GM21390 (cell line): ENCODE measurements at regions not wholly inside any gene's neighbourhood (a gene's known extent, or its start where the extent isn't known, plus 50 kb on each side); places are given as distances from the start of the nearest gene placed in this dataset.

Experiments used
- ATAC-seq: cut with Tn5 transposase; IDR thresholded peaks from one replicate; pipeline ENCODE4 v1.9.1; 2021; ENCODE audit not compliant: unreplicated experiment

DNA sequence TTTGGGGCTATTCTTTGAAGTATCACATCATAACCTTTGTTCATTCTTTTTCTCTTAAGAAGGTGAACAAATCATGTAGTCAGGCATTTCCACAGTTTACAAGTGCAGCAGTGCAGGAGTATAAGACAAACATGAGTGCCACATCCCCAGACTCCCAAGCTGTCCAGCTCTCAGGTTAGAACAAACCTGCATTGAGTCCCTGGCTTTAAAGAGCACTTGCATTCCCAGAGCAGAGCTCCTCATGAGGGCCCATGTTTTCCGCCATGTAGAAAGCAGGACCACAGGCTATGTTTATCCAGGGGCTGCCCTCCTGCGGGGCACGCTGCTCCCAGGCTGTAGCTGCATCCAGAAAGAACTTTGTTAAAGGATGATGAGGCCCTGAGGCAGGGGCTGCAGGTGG, 267.7 kb downstream of the TLE3 start:
- no peak for ATAC-seq

- no peak for ATAC-seq
Observed at GRCh38 chr15:69830430-69830829, 267.3 kb downstream of the TLE3 start.

DNA sequence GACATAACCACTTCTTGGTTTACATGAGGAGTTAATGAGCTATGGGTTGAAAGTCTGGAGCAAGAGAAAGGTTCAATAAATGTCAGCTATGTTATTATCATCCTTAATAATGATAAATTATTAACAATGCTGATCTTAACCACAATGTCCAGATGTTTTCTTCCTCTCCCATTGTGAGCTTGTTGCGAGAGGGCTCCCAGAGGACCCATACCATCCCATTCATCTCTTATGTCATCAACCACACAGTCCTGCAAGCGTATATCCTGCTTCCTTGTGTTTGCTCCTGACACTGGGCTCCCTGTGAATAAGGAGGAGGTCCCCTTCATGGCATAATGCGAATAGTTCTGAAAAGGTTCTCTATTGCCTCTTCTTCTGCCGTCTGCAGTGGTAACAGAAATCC, 266.8 kb downstream of the TLE3 start:
- ATAC-seq: no peak

DNA sequence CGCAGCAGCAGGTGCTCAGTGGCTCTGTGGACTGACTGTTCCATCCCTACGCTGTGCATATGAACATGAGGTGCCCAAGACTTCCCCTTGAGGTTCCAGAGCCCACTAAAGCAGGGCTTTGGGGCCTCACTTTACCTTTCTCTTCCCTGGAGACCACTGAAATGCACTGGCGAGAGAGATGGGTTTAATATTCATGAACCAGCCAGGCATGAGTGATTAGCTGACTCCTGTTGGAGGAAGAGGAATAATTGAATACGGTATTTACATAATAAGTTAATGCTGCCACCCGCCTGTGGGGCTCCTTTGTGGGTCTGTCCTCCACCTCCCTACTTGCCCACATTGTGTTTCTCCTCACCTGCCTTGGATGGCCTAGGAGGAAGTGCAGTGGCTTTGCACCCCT, 263.4 kb downstream of the TLE3 start:
- no peak for ATAC-seq

DNA sequence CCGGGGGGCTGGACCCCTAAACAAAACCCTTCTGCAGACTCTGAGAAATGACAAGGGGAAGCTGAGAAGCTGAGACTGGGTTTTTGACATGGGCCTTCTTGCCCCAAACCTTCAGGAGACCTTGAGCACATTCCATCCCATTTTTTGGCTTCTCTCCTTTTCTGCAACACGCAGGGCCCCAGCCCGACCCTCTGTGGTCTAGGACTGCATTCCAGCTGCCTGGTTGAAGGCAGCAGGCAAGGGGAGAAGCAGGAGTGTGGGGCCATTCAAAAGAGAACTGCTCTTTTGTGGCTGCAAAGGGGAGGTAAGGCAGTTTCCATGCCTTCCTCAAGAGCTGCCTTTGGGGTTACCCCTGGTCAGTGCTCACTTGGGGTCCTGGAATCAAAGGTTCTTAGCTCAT, 263.0 kb downstream of the TLE3 start:
- no peak for ATAC-seq

GRCh38 chr15:69836048-69836447, 261.7 kb downstream of the TLE3 start:
- no peak for ATAC-seq

DNA sequence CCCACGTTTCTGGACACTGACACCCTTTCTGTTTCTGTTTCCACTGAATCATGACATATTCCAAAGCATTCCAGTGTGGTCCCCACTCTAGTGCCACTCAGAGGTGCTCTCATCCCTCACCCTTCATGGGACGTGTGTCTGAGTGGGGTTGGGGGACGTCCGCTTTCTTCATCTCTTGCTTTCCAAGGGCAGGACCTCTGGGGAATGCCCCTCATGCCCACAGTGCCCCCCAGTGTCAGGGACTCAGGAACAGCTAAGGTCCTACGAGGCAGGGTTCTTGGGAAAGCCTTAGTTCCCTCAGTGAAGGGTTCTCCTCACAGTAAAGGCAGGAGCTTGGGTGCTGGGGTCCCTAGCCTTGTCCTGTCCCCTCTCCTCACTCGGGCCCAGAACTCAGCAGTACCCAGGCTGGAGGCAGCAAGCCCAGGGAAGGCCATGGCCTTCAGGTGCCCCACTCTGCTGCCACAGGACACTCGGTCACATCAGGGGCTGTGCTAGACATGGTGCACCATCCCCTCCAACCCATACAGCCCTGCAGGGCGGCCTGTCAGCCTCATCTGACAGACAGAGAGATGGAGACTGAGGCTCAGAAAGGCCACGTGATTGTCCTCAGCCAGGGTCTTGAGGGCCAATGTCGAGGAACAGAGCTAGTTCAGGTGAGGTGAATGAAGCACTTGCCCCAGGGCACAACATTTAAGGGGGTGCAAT, 261.0 kb downstream of the TLE3 start:
- ATAC-seq: no peak

DNA sequence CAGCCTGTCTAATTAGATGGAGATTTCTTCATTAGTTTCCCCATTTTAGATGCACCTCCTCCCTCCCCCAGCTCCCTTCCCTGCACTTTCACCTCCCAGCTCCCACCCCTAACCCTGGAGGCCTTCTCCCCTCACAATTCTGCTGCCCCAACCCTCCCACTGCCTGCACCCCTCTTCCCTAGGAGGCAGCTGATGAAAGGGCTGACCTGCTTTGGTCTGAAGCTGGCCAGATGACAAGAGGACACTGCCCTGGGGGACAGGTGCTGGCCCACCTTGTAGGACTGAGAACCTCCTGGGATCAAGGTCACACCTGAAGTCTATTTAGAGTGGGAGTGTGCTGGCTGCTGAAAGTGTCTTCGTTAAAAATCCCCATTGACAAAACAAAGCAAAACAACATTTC, 259.4 kb downstream of the TLE3 start:
- ATAC-seq: no peak

- ATAC-seq: no peak
Observed at GRCh38 chr15:69838994-69839393, 258.7 kb downstream of the TLE3 start.

DNA sequence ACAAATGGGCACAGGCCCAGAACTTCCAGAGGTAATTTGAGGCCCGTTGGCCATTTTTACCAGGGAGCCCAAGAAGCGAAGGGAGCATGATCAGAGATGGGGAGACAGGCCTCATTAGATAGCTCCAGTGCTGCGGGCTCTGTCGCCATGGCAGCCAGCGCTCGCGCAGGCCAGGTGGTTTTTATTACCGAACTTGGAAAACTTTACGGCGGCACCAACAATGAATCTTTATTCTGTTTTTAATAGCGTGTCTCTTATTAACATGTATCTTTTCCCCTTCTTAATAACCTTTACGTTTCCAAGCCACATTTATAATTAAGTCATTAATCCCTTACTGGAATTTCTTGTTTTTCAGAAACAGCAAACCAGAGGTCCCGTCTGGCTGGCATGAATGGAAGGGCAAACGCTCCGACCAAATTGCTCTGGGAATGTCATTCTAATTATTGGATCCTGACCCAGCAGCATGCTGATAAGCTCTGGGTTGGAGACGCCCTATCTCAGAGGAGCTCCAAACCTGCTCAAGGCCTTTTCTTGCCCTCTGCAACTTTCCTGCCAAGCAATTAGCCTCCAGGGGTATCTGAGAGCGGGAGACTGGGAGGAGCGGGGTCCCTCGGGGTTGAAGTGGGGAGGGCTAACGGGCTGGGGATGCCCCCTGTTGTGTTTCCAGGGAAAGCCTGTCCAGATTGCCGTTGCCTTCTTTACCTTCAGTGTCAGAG, 256.4 kb downstream of the TLE3 start:
- no peak for ATAC-seq

GRCh38 chr15:69842851-69843250, 254.9 kb downstream of the TLE3 start:
- ATAC-seq: no peak

DNA sequence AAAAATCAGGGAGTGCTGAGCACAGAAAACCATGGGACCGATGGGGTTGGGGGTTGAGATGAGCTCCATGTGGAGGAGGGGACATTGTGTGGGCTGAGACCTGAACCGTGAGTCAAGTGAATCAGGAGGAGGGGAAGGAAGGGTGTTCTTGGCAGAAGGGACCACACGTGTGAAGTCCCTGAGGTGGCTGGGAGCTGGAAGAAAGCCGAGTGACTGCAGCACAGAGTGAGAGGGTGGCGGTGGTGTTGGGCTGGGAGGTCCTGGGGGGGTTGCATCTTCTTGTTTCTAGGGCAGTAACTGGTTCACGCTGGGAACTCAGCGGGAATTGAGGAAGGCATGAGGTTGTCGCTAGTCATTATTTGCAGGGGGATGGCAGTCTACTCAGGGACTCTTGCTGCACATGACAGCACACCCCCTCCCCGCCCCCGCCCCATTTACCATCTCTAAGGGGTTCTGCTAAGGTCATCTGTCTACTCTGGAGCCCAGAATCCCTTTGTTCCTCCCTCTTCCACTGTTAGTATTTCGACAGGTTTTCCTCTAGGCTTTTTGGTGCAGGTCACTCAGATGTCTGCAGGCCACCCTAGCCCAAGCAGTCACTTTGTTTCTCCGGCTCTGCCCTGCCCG, 254.3 kb downstream of the TLE3 start:
- ATAC-seq: no peak

- no peak for ATAC-seq
Observed at GRCh38 chr15:69843900-69844304, 253.8 kb downstream of the TLE3 start.

DNA sequence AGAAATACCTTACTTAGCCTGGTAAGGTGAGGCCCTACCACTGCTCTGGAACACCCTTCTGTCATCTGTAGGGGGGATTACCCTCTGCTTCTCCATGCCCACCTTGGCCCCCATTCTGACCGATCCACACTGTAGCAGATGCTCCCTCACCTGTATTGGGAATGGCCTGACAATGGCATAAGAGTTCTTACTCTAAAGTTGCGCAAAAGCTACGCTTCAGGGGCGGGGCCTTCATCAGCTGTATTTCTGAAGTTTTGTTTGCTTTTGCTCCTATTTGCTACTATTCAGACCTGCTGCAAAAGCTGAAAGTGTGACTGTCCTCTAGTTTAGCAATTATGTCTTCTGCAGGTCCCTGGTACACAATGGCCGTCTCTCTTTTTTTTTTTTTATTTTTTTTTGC, 252.6 kb downstream of the TLE3 start:
- ATAC-seq: no peak

GRCh38 chr15:69847625-69848024, 250.1 kb downstream of the TLE3 start:
- no peak for ATAC-seq

DNA sequence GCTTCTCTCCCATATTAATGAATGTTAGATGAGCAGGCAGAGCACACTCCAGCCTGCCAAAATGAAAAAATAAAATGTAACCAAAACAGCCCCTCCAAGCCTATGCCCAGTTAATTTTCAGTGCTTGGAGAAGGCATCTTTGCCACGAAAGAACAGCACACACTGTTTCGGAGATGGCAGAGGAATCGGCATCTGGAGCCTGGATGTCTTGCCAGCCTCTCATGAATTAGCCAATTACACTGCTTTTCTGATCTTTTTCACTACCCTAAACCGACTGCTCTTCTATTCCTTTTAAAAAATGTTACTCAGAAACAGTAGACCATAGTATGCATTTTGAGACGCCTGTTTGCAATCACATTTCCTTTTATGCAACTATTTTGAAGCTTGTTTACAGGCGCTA, 249.6 kb downstream of the TLE3 start:
- ATAC-seq: no peak

DNA sequence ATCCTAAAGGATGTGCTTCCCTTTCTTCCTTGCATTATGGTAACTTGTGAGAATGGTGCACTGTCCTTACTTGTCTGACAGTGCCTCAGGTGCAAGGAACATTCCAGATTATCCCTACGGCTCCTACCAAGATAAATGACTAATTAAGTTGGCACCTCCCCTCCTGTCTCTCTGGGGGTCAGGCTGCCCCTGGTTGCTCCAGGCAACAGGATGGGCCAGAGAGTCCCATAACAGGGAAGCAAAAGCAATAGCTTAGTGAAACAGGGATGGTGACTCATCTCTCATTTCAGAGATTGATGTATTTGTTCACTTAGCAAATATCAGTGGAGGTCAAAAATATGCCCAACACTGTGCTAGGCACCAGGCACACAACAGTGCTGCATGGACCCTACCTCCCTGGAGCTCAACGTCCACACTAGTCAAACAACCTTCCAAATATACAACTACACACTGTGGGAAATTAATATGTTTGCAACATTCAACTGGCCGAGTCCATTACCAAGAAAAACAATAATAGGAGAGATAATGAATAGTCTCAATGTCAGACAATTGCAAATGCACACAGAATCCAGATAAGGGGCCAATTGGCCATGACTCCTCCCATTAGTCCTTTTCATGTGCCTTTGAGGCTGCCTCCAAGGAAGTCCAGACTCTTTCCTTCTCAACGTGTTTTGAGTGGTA, 249.0 kb downstream of the TLE3 start:
- no peak for ATAC-seq

- ATAC-seq: no peak
Observed at GRCh38 chr15:69849232-69849610, 248.5 kb downstream of the TLE3 start.

- no peak for ATAC-seq
Observed at GRCh38 chr15:69852482-69852881, 245.2 kb downstream of the TLE3 start.

- ATAC-seq: no peak
Observed at GRCh38 chr15:69852916-69853315, 244.8 kb downstream of the TLE3 start.

GRCh38 chr15:69853544-69853951, 244.2 kb downstream of the TLE3 start:
- no peak for ATAC-seq

- no peak for ATAC-seq
Observed at GRCh38 chr15:69854001-69854400, 243.7 kb downstream of the TLE3 start.
